Activated B cell treated with CpG ODN at 0.5 μM for 24 hours (primary cell): ENCODE measurements at regions not wholly inside any gene's neighbourhood (a gene's known extent, or its start where the extent isn't known, plus 50 kb on each side); places are given as distances from the start of the nearest gene placed in this dataset.
"Not testable (repeated sequence)": the region's sequence is repeated elsewhere in the genome, so short reads cannot be mapped to it uniquely, and the experiment has no call there.

Source experiments
- ATAC-seq: fragments of 200-7000 bp; cut with Tn5 transposase; one replicate; pipeline ENCODE4 v1.10.0; 2021; ENCODE audit warnings: low read depth, mild to moderate bottlenecking, moderate library complexity
- CTCF ChIA-PET: fragments of 350-600 bp; sonication (Branson Sonifier 250); formaldehyde crosslinking; loops from one replicate; lab custom pipeline; 2021; ENCODE audit warnings: antibody characterized with exemption; lab: Charles Lee
- POLR2A ChIA-PET: fragments of 350-600 bp; sonication (Branson Sonifier 250); formaldehyde crosslinking; loops from one replicate; lab custom pipeline; 2021; ENCODE audit warnings: antibody characterized with exemption; lab: Charles Lee
- DNase-seq: peaks from one replicate; pipeline ENCODE4 v3.0.0; 2022
- H3K27ac Mint-ChIP-seq: one replicate; pipeline ENCODE4 v1.8.0; 2020; ENCODE audit warnings: mixed read lengths
- H3K27me3 Mint-ChIP-seq: one replicate; pipeline ENCODE4 v1.8.0; 2021; ENCODE audit warnings: mixed read lengths
- H3K36me3 Mint-ChIP-seq: one replicate; pipeline ENCODE4 v1.8.0; 2021; ENCODE audit warnings: low read depth, mixed read lengths
- H3K4me1 Mint-ChIP-seq: one replicate; pipeline ENCODE4 v1.8.0; 2021; ENCODE audit warnings: mixed read lengths
- H3K4me3 Mint-ChIP-seq: one replicate; pipeline ENCODE4 v1.8.0; 2020; ENCODE audit warnings: mild to moderate bottlenecking, mixed read lengths
- H3K9me3 Mint-ChIP-seq: one replicate; pipeline ENCODE4 v1.8.0; 2020; ENCODE audit warnings: mixed read lengths
- intact Hi-C: fragments of 100-400 bp; cut with micrococcal nuclease; formaldehyde crosslinking; loops from one replicate; pipeline ENCODE4 v1.15.1; 2024
- TF ChIP-seq, protein P1 (sequence below): fragments of 200-600 bp; IDR thresholded peaks from one replicate; pipeline ENCODE4 v1.8.0; 2022; ENCODE audit warnings: antibody characterized with exemption, mild to moderate bottlenecking

DNA sequence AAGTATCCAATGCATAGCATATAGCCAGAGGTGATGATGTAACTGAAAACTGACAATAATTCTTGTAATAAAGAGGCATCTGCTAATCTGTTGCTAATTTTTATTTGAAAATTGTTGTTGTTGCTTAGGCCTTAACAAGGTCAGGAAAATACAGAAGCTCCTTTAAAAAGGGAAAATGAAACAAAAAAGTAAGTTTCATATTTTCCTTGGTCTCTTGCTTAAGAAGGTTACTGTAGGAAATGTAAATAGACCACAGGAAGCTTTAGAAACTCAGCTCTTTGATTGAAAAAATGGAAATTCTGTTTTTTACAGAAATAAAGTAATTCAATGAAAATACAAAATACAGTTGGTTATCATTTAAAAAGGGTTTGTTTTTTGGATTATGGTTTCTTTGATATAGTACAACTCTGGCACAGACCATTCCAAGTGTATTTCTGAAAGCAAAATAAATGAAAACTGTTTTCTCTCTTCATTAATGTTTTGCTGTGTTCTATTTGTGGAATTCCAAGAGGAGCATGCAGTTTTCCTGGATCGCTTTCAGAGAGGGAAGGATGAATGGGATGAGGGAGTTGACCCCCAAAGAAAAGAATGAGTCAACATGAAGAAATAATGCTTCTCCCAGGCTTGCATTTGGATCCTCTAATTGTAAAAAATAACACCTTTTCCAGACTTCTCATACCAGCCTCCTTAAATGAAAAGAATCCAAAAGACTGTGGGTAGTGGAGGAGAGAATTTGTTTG is 398.0 kb upstream of the FAR2 start:
- Mint-ChIP-seq H3K4me1 (no peaks in the 10 kb centered on the region), H3K4me3 (no peak overlapping the region), H3K9me3 (peaks cover 10% of the 10 kb centered on the region), H3K27ac (no peak overlapping the region), H3K27me3 (no peaks in the 10 kb centered on the region), H3K36me3 (no peaks in the 10 kb centered on the region)
- no peak for DNase-seq
- intact Hi-C loops: no loop called here
- ATAC-seq: no peak
- ChIA-PET POLR2A (no interaction called here), CTCF (no interaction called here)
- TF ChIP-seq, protein P1, sequence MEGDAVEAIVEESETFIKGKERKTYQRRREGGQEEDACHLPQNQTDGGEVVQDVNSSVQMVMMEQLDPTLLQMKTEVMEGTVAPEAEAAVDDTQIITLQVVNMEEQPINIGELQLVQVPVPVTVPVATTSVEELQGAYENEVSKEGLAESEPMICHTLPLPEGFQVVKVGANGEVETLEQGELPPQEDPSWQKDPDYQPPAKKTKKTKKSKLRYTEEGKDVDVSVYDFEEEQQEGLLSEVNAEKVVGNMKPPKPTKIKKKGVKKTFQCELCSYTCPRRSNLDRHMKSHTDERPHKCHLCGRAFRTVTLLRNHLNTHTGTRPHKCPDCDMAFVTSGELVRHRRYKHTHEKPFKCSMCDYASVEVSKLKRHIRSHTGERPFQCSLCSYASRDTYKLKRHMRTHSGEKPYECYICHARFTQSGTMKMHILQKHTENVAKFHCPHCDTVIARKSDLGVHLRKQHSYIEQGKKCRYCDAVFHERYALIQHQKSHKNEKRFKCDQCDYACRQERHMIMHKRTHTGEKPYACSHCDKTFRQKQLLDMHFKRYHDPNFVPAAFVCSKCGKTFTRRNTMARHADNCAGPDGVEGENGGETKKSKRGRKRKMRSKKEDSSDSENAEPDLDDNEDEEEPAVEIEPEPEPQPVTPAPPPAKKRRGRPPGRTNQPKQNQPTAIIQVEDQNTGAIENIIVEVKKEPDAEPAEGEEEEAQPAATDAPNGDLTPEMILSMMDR: no peak

DNA sequence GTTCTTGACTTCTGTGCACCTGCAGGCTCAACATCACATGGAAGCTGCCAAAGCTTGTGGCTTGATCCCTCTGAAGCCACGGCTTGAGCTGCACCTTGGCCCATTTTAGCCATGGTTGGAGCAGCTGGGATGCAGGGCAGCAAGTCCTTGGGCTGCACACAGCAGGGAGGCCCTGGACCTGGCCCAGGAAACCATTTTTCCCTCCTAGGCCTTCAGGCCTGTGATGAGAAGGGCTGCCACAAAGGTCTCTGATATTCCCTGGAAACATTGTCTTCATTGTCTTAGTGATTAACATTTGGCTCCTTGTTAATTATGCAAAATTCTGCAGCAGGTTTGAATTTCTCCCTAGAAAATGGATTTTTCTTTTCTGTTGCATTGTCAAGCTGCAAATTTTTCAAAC is 394.1 kb upstream of the FAR2 start:
- TF ChIP-seq, protein P1: no peak
- Mint-ChIP-seq H3K36me3 (no peaks in the 10 kb centered on the region), H3K27me3 (peaks cover 3% of the 10 kb centered on the region), H3K4me3 (no peak overlapping the region), H3K4me1 (no peaks in the 10 kb centered on the region), H3K9me3 (peaks cover 10% of the 10 kb centered on the region), H3K27ac (no peak overlapping the region)
- DNase-seq: no peak
- ChIA-PET CTCF (no interaction called here), POLR2A (no interaction called here)
- intact Hi-C loops: no loop called here
- no peak for ATAC-seq

DNA sequence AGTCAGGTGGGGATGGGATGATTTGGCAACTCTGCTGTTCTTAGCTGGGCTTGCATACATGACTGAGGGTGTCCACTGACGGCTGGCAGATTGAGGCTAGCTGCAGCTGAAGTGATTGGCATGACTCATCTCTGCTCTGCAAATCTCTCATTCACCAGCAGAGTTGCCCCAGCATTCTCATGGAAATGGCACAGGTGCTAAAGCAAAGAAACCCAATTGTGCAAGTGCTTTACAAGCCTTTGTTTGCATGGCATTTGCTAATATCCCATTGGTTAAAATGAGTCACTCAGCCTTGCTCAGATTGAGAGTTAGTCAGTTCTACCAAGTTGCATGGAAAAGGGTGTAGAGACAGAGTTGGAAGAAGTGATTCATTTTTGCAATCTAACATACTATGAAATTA is 389.7 kb upstream of the FAR2 start:
- H3K27me3 Mint-ChIP-seq: peaks cover 3% of the 10 kb centered on the region
- H3K36me3 Mint-ChIP-seq: no peaks in the 10 kb centered on the region
- ChIA-PET POLR2A (no interaction called here), CTCF (no interaction called here)
- H3K9me3 Mint-ChIP-seq: peaks cover 10% of the 10 kb centered on the region
- H3K4me1 Mint-ChIP-seq: no peaks in the 10 kb centered on the region
- TF ChIP-seq, protein P1: no peak
- no peak overlapping the region for H3K4me3 Mint-ChIP-seq
- intact Hi-C loops: no loop called here
- DNase-seq (no peak), ATAC-seq (no peak)
- no peak overlapping the region for H3K27ac Mint-ChIP-seq

DNA sequence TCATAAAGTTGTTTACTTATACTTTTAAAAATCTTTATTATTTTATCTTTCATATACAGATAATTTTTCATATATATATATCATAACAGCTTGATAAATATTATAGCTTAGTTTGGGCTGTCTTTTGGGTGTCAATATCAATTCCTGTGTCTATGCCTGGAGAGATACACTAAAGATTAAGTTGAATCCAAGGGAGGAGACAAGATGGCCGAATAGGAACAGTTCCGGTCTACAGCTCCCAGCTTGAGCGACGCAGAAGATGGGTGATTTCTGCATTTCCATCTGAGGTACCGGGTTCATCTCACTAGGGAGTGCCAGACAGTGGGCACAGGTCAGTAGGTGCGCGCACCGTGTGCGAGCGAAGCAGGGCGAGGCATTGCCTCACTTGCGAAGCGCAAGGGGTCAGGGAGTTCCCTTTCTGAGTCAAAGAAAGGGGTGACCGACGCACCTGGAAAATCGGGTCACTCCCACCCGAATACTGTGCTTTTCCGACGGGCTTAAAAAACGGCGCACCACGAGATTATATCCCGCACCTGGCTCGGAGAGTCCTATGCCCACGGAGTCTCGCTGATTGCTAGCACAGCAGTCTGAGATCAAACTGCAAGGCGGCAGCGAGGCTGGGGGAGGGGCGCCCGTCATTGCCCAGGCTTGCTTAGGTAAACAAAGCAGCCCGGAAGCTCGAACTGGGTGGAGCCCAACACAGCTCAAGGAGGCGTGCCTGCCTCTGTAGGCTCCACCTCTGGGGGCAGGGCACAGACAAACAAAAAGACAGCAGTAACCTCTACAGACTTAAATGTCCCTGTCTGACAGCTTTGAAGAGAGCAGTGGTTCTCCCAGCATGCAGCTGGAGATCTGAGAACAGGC is 388.8 kb upstream of the FAR2 start:
- H3K4me1 Mint-ChIP-seq, H3K27me3 Mint-ChIP-seq, intact Hi-C loops, H3K4me3 Mint-ChIP-seq, POLR2A ChIA-PET, DNase-seq, H3K9me3 Mint-ChIP-seq, H3K27ac Mint-ChIP-seq, ATAC-seq, H3K36me3 Mint-ChIP-seq, CTCF ChIA-PET: not testable (repeated sequence)

DNA sequence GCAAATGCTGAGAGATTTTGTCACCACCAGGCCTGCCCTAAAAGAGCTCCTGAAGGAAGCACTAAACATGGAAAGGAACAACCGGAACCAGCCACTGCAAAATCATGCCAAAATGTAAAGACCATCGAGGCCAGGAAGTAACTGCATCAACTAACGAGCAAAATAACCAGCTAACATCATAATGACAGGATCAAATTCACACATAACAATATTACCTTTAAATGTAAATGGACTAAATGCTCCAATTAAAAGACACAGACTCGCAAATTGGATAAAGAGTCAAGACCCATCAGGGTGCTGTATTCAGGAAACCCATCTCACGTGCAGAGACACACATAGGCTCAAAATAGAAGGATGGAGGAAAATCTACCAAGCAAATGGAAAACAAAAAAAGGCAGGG is 387.2 kb upstream of the FAR2 start:
- POLR2A ChIA-PET, H3K27me3 Mint-ChIP-seq, H3K4me3 Mint-ChIP-seq, H3K9me3 Mint-ChIP-seq, intact Hi-C loops, DNase-seq, CTCF ChIA-PET, H3K27ac Mint-ChIP-seq, H3K4me1 Mint-ChIP-seq, H3K36me3 Mint-ChIP-seq, ATAC-seq: not testable (repeated sequence)

DNA sequence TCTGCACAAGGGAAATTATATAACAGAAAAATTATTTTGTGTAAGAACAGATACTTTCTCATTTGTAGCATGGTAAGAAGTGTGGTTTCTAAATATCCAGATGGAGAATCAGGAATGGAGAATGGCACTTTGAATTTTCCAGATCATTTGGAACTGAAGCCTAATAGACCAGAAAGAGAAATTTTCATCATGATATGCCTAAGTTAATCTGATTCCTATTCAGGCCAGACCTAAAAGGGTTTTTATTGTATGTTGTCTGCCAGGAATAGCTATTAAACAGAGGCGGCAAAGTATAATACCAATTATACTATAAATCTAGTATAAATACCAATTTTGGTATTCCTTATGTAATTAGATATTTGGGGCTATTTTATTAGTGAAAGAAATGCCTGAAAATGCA is 382.7 kb upstream of the FAR2 start:
- ChIA-PET POLR2A (no interaction called here), CTCF (no interaction called here)
- Mint-ChIP-seq H3K27ac (no peak overlapping the region), H3K9me3 (peaks cover 2% of the 10 kb centered on the region), H3K27me3 (no peaks in the 10 kb centered on the region), H3K4me3 (no peak overlapping the region), H3K4me1 (no peaks in the 10 kb centered on the region), H3K36me3 (no peaks in the 10 kb centered on the region)
- intact Hi-C loops: no loop called here
- ATAC-seq: no peak
- no peak for DNase-seq
- TF ChIP-seq, protein P1: no peak
